Stimulated activated CD4-positive, alpha-beta T cell treated with anti-CD3 and anti-CD28 coated beads, Interleukin-15, amount 100 ng/mL, for 1 hour (primary cell): ENCODE measurements at regions not wholly inside any gene's neighbourhood (a gene's known extent, or its start where the extent isn't known, plus 50 kb on each side); places are given as distances from the start of the nearest gene placed in this dataset.

Experiments
- DNase-seq, 2 donors: peaks; one replicate each; pipeline ENCODE4 v3.0.0-alpha.2; 2020; ENCODE audit warnings: low read depth in 1 of 2, low spot score in 1 of 2

DNA sequence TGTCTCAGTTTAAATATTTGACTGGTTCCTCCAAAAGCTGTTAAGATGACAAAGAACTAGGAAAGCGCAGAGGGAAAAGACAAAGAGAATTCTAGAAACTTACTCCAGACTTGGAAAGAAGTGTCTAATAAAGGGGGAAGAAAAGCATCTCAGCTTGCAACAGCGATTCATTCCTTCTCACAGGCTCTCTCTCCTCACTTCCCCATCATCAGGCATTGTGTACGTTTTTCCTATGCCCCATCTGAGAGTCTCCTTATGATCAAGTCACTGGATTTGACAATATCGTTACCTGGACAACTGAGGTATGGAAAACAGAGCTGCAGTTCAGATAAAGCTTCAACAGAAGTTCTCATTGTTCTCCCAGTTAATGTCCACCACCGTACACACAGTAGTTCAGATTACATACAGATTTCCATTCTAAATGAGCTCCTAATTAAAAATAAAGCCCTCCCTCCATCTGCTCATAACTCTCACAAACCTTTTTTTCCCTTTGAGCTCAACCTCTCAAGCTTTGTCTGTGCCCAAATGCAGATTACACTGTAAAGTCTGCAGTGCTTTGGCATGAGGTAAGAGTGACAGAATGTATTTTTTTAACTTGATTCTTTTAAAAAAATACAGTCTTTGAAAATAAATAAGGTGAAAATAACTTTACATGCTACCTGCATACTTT, 254.4 kb upstream of the THBS1 start:
- DNase-seq = no peak

- no peak for DNase-seq
These were observed 253.7 kb upstream of the THBS1 start for GRCh38 chr15:39327005-39327730.

DNA sequence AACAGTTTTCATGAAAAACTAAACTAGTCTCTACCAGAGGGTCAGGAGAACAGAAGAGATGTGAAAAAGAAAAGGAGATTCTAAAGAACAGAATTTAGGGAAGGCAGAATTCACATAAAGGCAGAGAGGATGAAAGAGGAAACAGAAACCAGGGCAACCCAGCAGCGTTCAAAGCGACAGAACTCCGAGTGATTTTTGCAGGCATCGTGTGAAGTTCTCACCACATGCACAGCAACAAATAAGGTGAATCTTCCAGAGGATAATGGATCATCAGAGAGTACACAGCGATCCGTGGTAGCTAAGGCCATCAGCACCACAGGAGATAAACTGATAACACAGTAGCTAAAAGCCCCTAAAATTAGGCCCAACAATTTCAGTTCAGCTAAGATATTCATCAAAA, 250.8 kb upstream of the THBS1 start:
- DNase-seq = no peak

DNA sequence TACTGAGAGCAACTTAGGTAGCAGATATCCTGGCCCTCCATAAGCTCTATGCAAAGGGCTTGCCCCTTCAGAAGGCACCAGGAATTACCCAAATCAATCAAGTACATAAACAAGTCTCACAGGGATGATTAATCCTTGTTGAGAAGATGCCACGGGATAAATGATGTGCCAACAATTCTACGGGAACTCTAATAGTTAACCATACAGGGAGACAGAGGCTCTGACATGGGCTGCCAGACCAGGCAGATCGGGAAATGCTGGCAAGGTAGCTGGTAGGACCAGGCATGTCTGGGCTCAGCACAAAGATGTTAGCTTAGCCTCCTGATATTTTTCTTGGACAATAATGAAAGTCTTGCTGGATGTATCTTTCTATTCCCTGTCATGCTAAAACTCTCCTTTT, 249.3 kb upstream of the THBS1 start:
- no peak for DNase-seq

GRCh38 chr15:39332846-39333245, 248.0 kb upstream of the THBS1 start:
- no peak for DNase-seq

GRCh38 chr15:39333393-39333792, 247.5 kb upstream of the THBS1 start:
- no peak for DNase-seq

GRCh38 chr15:39333896-39334295, 247.0 kb upstream of the THBS1 start:
- no peak for DNase-seq

DNA sequence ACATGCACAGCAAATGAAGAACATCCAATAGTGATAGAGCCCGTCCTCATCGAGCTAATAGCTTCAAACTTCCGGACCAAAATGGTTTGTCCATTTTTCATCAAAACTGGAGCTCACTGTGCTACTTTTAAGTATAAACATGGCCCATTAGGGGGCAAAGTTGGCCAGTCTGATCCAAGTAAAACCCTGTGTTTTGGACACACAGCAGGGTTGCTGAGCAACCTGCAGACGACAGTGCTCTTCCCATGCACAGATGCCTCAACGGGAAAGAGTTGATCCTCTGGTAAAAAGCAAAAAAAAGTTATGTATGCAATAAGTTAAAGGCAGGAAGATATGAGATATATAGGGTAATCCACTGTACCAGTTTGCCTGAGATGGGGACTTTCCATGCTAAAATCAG, 244.0 kb upstream of the THBS1 start:
- no peak for DNase-seq

- no peak for DNase-seq
These were observed 242.6 kb upstream of the THBS1 start for GRCh38 chr15:39338251-39338650.

GRCh38 chr15:39340903-39341645, 239.8 kb upstream of the THBS1 start:
- DNase-seq = no peak

GRCh38 chr15:39344662-39345141, 236.2 kb upstream of the THBS1 start:
- no peak for DNase-seq

DNA sequence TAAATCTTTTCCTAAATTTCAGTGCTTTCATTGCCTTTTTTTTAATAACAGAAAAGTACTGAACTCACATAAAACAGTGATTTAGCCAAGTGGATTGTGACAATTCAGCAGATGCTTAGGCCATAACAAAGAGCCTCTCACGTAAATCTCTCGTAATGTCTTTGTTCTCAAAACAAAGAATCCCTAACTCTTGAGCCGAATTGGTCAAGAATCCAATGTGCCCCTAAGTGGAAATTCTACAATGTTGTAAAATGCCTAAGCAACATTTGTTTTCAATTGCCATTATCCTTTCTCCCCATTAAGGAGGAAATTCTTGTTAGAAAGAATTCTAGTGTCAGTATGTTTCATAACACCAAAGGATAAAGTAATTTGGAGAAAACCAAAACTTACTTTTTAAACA, 235.7 kb upstream of the THBS1 start:
- no peak for DNase-seq

DNA sequence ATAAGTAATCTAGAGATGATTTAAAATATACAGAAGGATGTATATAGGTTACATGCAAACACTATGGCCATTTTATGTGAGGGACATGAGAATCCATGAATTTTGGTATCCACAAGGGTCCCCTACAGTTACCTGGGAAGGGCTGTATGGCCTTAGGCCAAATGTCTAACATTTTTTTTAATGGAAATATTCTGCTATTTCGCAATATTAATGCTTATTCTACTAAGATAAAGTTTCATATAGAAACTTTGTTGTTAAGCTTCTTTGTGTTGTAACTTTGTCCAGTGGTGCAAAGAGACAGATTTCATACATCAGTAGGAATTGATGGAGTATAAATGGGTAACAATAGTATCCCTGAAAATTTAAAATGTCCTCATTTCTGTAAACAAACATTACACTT, 233.4 kb upstream of the THBS1 start:
- no peak for DNase-seq

GRCh38 chr15:39350785-39351184, 230.1 kb upstream of the THBS1 start:
- no peak for DNase-seq

DNA sequence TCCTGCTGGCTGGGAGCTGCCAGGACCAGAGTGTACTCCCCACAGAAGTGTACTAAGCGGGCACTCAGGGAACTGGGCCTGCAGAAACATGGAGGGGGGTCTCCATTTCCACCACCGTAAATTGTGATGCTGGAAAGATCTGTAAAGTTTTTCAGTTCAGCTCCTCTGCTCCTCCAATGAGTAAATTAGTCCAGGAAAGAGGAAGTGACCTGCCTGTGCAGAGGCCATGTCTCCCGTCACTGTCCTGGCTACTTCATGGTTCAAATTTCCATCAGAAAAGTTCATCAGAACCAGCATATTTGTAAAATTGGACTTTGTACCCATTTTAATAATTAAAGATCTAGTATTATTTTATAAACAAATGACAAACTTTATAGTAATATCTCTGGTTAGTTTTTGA, 226.7 kb upstream of the THBS1 start:
- no peak for DNase-seq

GRCh38 chr15:39357480-39358268, 223.2 kb upstream of the THBS1 start:
- DNase-seq = no peak

DNA sequence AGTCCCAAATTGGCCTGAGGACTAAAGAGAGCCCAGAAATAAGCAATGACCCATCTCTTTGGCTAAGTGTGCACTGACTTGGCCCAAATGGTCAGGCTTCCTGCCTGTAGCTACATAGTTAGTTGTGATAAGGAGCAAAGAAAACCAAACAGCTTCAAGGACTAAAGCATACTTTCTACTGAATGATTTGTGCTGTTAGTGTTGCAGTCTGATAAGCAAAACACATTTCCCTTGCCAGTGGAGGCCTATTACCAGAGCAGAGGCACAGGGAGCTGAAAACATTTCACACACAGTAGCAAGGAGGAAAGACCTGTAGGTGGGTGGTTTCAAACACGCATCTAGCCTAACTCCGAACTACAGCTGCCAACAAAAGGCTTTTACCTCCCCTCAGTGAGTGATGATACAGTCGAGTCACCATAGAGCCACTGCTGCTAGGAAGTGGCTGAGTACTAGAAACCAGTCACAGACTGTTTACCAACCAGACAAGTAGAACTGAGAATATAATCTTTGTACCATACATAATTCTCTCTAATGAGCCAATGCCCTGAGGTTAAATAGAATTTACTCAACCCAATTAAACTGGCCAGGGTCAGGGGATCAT, 222.3 kb upstream of the THBS1 start:
- no peak for DNase-seq

GRCh38 chr15:39359771-39360170, 221.1 kb upstream of the THBS1 start:
- no peak for DNase-seq

- DNase-seq = no peak
These were observed 220.4 kb upstream of the THBS1 start for GRCh38 chr15:39360452-39360851.

GRCh38 chr15:39361497-39361896, 219.4 kb upstream of the THBS1 start:
- DNase-seq = no peak
